ENCODE measurements at regions not wholly inside any gene's neighbourhood (a gene's known extent, or its start where the extent isn't known, plus 50 kb on each side); places are given as distances from the start of the nearest gene placed in this dataset.
"Not testable (repeated sequence)": the region's sequence is repeated elsewhere in the genome, so short reads cannot be mapped to it uniquely, and the experiment has no call there.

DNA sequence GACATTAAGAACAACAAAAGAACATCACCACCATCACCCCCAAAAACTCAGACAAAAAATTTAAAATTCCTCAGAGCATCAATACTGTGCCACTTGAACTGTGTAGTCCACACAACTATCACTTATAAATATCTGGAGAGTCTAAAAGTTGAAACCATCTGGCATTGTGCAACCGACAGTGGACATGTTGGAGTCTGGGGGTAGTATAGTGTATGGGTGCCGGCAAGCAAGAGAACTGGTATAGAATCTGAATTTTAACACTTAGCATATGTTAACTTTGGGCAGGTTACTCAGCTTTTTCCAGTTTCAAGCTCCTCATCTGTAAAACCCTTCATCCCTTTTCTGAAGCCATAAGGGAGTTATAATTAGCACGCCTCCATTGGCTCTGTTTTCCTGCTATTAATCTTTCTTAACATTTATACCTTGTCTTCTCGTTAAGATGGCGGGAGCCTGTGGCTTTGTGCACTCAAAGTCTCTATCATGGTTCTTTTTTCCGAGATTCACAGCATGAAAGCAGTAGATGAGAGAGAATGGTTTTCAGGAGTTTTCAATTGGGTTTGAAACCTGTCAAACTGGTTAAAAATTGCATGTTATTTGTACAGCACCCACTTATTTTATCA, 255.7 kb upstream of the TBL1XR1 start:
- DNase-seq (ENCODE audit: low read depth) = no peak
- TF ChIP-seq, protein P1, sequence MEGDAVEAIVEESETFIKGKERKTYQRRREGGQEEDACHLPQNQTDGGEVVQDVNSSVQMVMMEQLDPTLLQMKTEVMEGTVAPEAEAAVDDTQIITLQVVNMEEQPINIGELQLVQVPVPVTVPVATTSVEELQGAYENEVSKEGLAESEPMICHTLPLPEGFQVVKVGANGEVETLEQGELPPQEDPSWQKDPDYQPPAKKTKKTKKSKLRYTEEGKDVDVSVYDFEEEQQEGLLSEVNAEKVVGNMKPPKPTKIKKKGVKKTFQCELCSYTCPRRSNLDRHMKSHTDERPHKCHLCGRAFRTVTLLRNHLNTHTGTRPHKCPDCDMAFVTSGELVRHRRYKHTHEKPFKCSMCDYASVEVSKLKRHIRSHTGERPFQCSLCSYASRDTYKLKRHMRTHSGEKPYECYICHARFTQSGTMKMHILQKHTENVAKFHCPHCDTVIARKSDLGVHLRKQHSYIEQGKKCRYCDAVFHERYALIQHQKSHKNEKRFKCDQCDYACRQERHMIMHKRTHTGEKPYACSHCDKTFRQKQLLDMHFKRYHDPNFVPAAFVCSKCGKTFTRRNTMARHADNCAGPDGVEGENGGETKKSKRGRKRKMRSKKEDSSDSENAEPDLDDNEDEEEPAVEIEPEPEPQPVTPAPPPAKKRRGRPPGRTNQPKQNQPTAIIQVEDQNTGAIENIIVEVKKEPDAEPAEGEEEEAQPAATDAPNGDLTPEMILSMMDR (IDR thresholded peaks at IDR 0.05; ENCODE audit: insufficient read depth, low read length, severe bottlenecking) = no peak
- Histone ChIP-seq H3K4me3 (ENCODE audit: low read depth, low read length) (no peak overlapping the region), H3K27me3 (ENCODE audit: control insufficient read depth, insufficient read depth, low read length) (no peaks in the 10 kb centered on the region), H3K36me3 (ENCODE audit: control insufficient read depth, insufficient read depth, low read length) (no peaks in the 10 kb centered on the region)
- no peak for FAIRE-seq

DNA sequence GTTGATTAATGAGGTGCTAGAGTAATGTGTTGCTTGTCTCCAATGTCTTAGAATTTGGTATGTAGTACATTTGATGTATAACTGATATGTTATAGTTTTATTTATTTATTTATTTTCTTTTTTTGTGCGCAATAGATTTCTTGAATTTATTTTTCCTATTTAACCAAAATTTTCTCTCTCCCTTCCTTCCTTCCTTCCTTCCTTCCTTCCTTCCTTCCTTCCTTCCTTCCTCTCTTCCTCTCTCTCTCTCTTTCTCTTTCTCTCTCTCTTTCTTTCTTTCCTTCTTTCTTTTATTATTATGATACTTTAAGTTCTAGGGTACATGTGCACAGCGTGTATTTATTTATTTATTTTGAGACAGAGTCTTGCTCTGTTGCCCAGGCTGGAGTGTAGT, 256.2 kb upstream of the TBL1XR1 start:
- DNase-seq (ENCODE audit: low read depth) (no peak), FAIRE-seq (no peak)
- TF ChIP-seq, protein P1 (IDR thresholded peaks at IDR 0.05; ENCODE audit: insufficient read depth, low read length, severe bottlenecking) = no peak
- Histone ChIP-seq H3K36me3 (ENCODE audit: control insufficient read depth, insufficient read depth, low read length) (no peaks in the 10 kb centered on the region), H3K27me3 (ENCODE audit: control insufficient read depth, insufficient read depth, low read length) (no peaks in the 10 kb centered on the region), H3K4me3 (ENCODE audit: low read depth, low read length) (no peak overlapping the region)

DNA sequence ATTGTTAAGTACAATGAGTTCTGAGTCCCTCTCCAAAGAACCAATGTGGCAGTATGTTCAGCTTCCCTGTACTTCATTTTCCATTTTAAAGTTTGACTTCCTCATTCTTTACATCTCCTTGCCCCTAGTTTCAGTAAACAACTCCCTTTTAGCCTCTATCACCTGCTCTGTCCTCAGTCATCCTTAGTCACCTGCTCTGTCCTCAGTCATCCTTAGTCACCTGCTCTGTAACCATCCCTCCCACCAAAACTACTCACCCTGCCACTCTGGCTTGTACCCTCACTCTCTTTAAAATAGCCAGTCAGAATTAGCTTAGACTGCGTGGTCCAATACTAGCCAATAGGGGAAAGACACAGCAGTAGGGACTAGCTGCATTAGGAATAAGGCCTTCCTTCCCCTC, 259.9 kb upstream of the TBL1XR1 start:
- H3K27me3 ChIP-seq (ENCODE audit: control insufficient read depth, insufficient read depth, low read length); H3K36me3 ChIP-seq (ENCODE audit: control insufficient read depth, insufficient read depth, low read length); H3K4me3 ChIP-seq (ENCODE audit: low read depth, low read length); FAIRE-seq: not testable (repeated sequence)
- peak; percentile 74 for DNase-seq (ENCODE audit: low read depth)

DNA sequence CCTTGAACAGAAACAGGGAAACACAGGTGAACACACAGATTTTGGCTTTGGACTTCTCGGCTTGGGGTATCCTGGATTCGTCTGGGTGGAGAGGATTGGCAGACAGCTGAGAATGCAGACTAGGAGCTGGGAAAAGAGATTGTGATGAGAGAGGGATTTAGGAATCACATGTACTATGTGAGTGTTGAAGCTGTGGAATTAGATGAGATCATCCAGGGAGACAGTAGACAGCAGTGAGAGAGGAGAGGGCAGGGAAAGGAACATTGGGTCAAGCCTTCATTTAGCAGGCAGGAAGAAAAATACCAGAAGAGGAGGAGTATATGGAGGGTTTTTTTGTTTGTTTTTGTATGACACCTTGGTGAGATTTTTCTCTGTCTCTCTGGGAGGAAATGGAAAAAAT, 262.1 kb upstream of the TBL1XR1 start:
- DNase-seq (ENCODE audit: low read depth) (peak; percentile 58), FAIRE-seq (no peak)
- Histone ChIP-seq H3K4me3 (ENCODE audit: low read depth, low read length) (no peak overlapping the region), H3K27me3 (ENCODE audit: control insufficient read depth, insufficient read depth, low read length) (no peaks in the 10 kb centered on the region), H3K36me3 (ENCODE audit: control insufficient read depth, insufficient read depth, low read length) (no peaks in the 10 kb centered on the region)
- TF ChIP-seq, protein P1 (IDR thresholded peaks at IDR 0.05; ENCODE audit: insufficient read depth, low read length, severe bottlenecking) = no peak

DNA sequence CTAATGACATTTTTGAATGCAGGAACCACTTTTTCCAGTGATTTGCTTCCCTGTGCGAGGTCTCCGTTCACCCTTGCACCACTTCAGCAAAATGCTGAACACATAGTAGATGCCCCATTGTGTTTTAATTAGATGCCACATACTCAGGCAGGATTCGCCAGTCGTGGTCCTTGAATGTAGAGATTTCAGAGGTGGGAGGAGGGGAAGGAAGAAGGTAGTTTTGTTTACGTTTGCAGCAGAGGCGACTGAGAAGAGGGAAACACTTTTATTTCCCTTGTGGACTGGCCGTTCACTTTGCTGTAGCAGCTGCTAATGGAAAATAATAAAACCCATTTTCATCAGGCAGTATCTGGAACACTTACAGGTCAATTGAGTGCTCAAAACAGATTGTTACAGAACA, 262.8 kb upstream of the TBL1XR1 start:
- TF ChIP-seq, protein P1 (IDR thresholded peaks at IDR 0.05; ENCODE audit: insufficient read depth, low read length, severe bottlenecking) = no peak
- FAIRE-seq = no peak

DNA sequence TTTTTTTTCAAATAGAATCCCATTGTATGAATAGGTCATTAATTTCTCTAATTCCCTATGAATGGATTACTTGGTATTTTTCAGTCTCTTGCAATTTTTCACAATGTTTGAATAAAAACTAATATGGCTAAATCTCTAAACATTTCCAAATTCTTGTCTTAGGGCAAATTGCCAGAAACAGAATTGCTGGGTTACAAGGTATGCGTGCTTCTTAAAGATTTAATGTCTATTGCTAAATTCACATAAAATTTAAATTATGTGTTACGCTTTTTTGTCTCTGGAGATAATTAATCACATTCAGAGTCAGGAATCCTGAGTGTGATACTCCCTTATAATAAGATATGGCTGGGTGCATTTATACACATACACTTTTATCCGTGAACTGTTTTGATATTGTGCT, 264.5 kb upstream of the TBL1XR1 start:
- DNase-seq (ENCODE audit: low read depth) (no peak), FAIRE-seq (no peak)
- Histone ChIP-seq H3K27me3 (ENCODE audit: control insufficient read depth, insufficient read depth, low read length) (no peaks in the 10 kb centered on the region), H3K36me3 (ENCODE audit: control insufficient read depth, insufficient read depth, low read length) (no peaks in the 10 kb centered on the region), H3K4me3 (ENCODE audit: low read depth, low read length) (no peak overlapping the region)
- TF ChIP-seq, protein P1 (IDR thresholded peaks at IDR 0.05; ENCODE audit: insufficient read depth, low read length, severe bottlenecking) = no peak

More for the DNA sequence above, 262.8 kb upstream of the TBL1XR1 start:
- no peaks in the 10 kb centered on the region for H3K27me3 ChIP-seq (ENCODE audit: control insufficient read depth, insufficient read depth, low read length)
- no peak for DNase-seq (ENCODE audit: low read depth)
- H3K36me3 ChIP-seq (ENCODE audit: control insufficient read depth, insufficient read depth, low read length) = no peaks in the 10 kb centered on the region
- no peak overlapping the region for H3K4me3 ChIP-seq (ENCODE audit: low read depth, low read length)

DNA sequence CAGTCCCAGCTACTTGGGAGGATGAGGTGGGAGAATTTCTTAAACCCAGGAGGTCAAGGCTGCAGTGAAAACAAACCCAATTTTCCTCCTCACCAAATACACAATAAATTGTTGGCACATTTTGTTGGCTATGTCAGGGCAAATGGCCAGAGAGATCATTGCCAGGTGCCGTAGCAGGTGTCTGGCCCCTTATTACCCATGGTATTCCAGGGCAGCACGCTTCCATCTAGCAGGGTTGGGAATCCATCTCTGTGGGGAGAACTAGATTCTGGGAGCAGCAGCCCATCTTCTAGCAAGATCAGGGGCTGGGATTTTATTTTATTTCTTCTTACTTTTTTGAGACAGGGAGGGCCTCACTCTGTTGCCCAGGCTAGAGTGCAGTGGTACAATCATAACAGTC, 266.1 kb upstream of the TBL1XR1 start:
- FAIRE-seq; DNase-seq (ENCODE audit: low read depth); H3K36me3 ChIP-seq (ENCODE audit: control insufficient read depth, insufficient read depth, low read length); H3K4me3 ChIP-seq (ENCODE audit: low read depth, low read length); H3K27me3 ChIP-seq (ENCODE audit: control insufficient read depth, insufficient read depth, low read length): not testable (repeated sequence)
